ENCODE measurements at regions not wholly inside any gene's neighbourhood (a gene's known extent, or its start where the extent isn't known, plus 50 kb on each side); places are given as distances from the start of the nearest gene placed in this dataset.
A peak's percentile ranks its signal among the peaks of the same experiment; 100 is the strongest.
"Not testable (repeated sequence)": the region's sequence is repeated elsewhere in the genome, so short reads cannot be mapped to it uniquely, and the experiment has no call there.

- no peaks in the 10 kb centered on the region for H4K20me1 ChIP-seq (ENCODE audit: insufficient read depth, low read length)
- H3K4me1 ChIP-seq (ENCODE audit: insufficient read depth, low read length) = peaks cover 4% of the 10 kb centered on the region
- H3K9me3 Mint-ChIP-seq (ENCODE audit: unreplicated experiment) = peaks cover 4% of the 10 kb centered on the region
- peaks cover 2% of the 10 kb centered on the region for H3K27me3 Mint-ChIP-seq (ENCODE audit: low read depth, unreplicated experiment)
- no peaks in the 10 kb centered on the region for H3K36me3 Mint-ChIP-seq (ENCODE audit: low read depth, unreplicated experiment)
- H3K36me3 ChIP-seq (ENCODE audit: insufficient read depth, low read length) = no peaks in the 10 kb centered on the region
- peaks cover 5% of the 10 kb centered on the region for H3K4me1 Mint-ChIP-seq (ENCODE audit: low read depth, unreplicated experiment)
- TF ChIP-seq CTCF (IDR thresholded peaks at IDR 0.05; ENCODE audit: insufficient read depth, low read depth, low read length) = no peak
- TF ChIP-seq EZH2 (IDR thresholded peaks at IDR 0.05; ENCODE audit: insufficient read depth, low read length) = no peak
- no peaks in the 10 kb centered on the region for H3K27me3 ChIP-seq (ENCODE audit: insufficient read depth, low read length)
- no peaks in the 10 kb centered on the region for H3K79me2 ChIP-seq (ENCODE audit: insufficient read depth, low read length)
- no peak overlapping the region for H3K4me3 Mint-ChIP-seq (ENCODE audit: unreplicated experiment)
- DNase-seq (ENCODE audit: low read depth) (no peak), FAIRE-seq (peak; percentile 73)
- H3K4me3 ChIP-seq (ENCODE audit: insufficient read depth, low read depth, low read length) = no peak overlapping the region
- no peak overlapping the region for H2AFZ ChIP-seq (ENCODE audit: low read depth, low read length)
- H3K9ac ChIP-seq (ENCODE audit: low read length) = no peak overlapping the region
- H3K27ac Mint-ChIP-seq (ENCODE audit: unreplicated experiment) = no peak overlapping the region
- H3K4me2 ChIP-seq (ENCODE audit: low read length) = no peak overlapping the region
- H3K9me3 ChIP-seq (ENCODE audit: insufficient read depth, low read depth, low read length) = no peaks in the 10 kb centered on the region
- no peak overlapping the region for H3K27ac ChIP-seq (ENCODE audit: low read depth, low read length)
Observed at GRCh38 chr6:84842525-84843166, 78.2 kb upstream of the TBX18 start.

GRCh38 chr6:84837068-84837866 is 72.9 kb upstream of the TBX18 start:
- not testable (repeated sequence) for H3K4me3 Mint-ChIP-seq (ENCODE audit: unreplicated experiment); H3K4me3 ChIP-seq (ENCODE audit: insufficient read depth, low read depth, low read length); H3K9me3 ChIP-seq (ENCODE audit: insufficient read depth, low read depth, low read length); H3K4me2 ChIP-seq (ENCODE audit: low read length); H3K4me1 ChIP-seq (ENCODE audit: insufficient read depth, low read length); H3K27ac Mint-ChIP-seq (ENCODE audit: unreplicated experiment); H3K27me3 ChIP-seq (ENCODE audit: insufficient read depth, low read length); H3K9ac ChIP-seq (ENCODE audit: low read length); FAIRE-seq; H3K9me3 Mint-ChIP-seq (ENCODE audit: unreplicated experiment); H2AFZ ChIP-seq (ENCODE audit: low read depth, low read length); H3K79me2 ChIP-seq (ENCODE audit: insufficient read depth, low read length); H3K36me3 ChIP-seq (ENCODE audit: insufficient read depth, low read length); H3K36me3 Mint-ChIP-seq (ENCODE audit: low read depth, unreplicated experiment); H3K4me1 Mint-ChIP-seq (ENCODE audit: low read depth, unreplicated experiment); H3K27me3 Mint-ChIP-seq (ENCODE audit: low read depth, unreplicated experiment); H4K20me1 ChIP-seq (ENCODE audit: insufficient read depth, low read length); H3K27ac ChIP-seq (ENCODE audit: low read depth, low read length); DNase-seq (ENCODE audit: low read depth)

GRCh38 chr6:84836366-84836765 is 72.0 kb upstream of the TBX18 start:
- peaks cover 4% of the 10 kb centered on the region for H3K4me1 Mint-ChIP-seq (ENCODE audit: low read depth, unreplicated experiment)
- H3K4me1 ChIP-seq (ENCODE audit: insufficient read depth, low read length) = no peaks in the 10 kb centered on the region
- peaks cover 2% of the 10 kb centered on the region for H3K9me3 Mint-ChIP-seq (ENCODE audit: unreplicated experiment)
- H3K27ac Mint-ChIP-seq (ENCODE audit: unreplicated experiment) = peak overlapping the region; percentile 80
- DNase-seq (ENCODE audit: low read depth) (no peak), FAIRE-seq (no peak)
- H3K4me2 ChIP-seq (ENCODE audit: low read length) = no peak overlapping the region
- H3K27ac ChIP-seq (ENCODE audit: low read depth, low read length) = no peak overlapping the region
- no peaks in the 10 kb centered on the region for H3K79me2 ChIP-seq (ENCODE audit: insufficient read depth, low read length)
- no peaks in the 10 kb centered on the region for H3K27me3 Mint-ChIP-seq (ENCODE audit: low read depth, unreplicated experiment)
- no peaks in the 10 kb centered on the region for H3K27me3 ChIP-seq (ENCODE audit: insufficient read depth, low read length)
- H3K36me3 Mint-ChIP-seq (ENCODE audit: low read depth, unreplicated experiment) = no peaks in the 10 kb centered on the region
- H3K9ac ChIP-seq (ENCODE audit: low read length) = no peak overlapping the region
- no peak overlapping the region for H3K4me3 Mint-ChIP-seq (ENCODE audit: unreplicated experiment)
- H3K4me3 ChIP-seq (ENCODE audit: insufficient read depth, low read depth, low read length) = no peak overlapping the region
- TF ChIP-seq EZH2 (IDR thresholded peaks at IDR 0.05; ENCODE audit: insufficient read depth, low read length) (no peak), CTCF (IDR thresholded peaks at IDR 0.05; ENCODE audit: insufficient read depth, low read depth, low read length) (no peak)
- H3K36me3 ChIP-seq (ENCODE audit: insufficient read depth, low read length) = no peaks in the 10 kb centered on the region
- no peaks in the 10 kb centered on the region for H4K20me1 ChIP-seq (ENCODE audit: insufficient read depth, low read length)
- no peaks in the 10 kb centered on the region for H3K9me3 ChIP-seq (ENCODE audit: insufficient read depth, low read depth, low read length)
- peak overlapping the region; percentile 2 for H2AFZ ChIP-seq (ENCODE audit: low read depth, low read length)
